ENCODE measurements at regions not wholly inside any gene's neighbourhood (a gene's known extent, or its start where the extent isn't known, plus 50 kb on each side); places are given as distances from the start of the nearest gene placed in this dataset.

DNA sequence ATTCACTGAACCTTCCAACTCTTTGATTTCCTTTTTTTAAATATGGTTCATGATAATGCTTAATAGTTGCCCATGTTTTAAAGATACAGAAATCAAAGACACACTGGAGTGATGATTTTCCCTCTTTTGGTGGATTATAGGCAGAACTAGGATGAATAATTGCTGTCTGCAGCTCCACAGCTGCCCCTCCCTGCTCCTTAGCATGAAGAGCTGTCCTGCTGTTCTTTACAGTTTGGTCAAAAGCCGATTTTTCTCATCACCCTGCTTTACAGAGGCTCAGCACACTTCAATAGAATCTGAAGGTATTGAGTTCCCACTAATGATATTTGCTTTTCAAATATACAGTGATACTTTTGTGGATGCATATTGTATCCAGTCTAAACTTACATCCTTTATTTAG lies 202.6 kb downstream of the AASDHPPT start:
- Histone ChIP-seq H3K4me1 (ENCODE audit: control insufficient read depth in 1 of 2, low read depth in 2 of 2) (no peaks in the 10 kb centered on the region), H3K27me3 (replicated peaks; ENCODE audit: insufficient read depth) (no peaks in the 10 kb centered on the region), H3K36me3 (no peaks in the 10 kb centered on the region), H3K4me3 (no peak overlapping the region), H3K27ac (no peak overlapping the region), H3K9me3 (no peaks in the 10 kb centered on the region)
- TF ChIP-seq, protein P1, sequence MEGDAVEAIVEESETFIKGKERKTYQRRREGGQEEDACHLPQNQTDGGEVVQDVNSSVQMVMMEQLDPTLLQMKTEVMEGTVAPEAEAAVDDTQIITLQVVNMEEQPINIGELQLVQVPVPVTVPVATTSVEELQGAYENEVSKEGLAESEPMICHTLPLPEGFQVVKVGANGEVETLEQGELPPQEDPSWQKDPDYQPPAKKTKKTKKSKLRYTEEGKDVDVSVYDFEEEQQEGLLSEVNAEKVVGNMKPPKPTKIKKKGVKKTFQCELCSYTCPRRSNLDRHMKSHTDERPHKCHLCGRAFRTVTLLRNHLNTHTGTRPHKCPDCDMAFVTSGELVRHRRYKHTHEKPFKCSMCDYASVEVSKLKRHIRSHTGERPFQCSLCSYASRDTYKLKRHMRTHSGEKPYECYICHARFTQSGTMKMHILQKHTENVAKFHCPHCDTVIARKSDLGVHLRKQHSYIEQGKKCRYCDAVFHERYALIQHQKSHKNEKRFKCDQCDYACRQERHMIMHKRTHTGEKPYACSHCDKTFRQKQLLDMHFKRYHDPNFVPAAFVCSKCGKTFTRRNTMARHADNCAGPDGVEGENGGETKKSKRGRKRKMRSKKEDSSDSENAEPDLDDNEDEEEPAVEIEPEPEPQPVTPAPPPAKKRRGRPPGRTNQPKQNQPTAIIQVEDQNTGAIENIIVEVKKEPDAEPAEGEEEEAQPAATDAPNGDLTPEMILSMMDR (IDR thresholded peaks at IDR 0.05): no peak
- ATAC-seq (ENCODE audit: insufficient number of reproducible peaks, low FRiP score, low read depth) (no peak), DNase-seq (ENCODE audit: low spot score) (no peak)

DNA sequence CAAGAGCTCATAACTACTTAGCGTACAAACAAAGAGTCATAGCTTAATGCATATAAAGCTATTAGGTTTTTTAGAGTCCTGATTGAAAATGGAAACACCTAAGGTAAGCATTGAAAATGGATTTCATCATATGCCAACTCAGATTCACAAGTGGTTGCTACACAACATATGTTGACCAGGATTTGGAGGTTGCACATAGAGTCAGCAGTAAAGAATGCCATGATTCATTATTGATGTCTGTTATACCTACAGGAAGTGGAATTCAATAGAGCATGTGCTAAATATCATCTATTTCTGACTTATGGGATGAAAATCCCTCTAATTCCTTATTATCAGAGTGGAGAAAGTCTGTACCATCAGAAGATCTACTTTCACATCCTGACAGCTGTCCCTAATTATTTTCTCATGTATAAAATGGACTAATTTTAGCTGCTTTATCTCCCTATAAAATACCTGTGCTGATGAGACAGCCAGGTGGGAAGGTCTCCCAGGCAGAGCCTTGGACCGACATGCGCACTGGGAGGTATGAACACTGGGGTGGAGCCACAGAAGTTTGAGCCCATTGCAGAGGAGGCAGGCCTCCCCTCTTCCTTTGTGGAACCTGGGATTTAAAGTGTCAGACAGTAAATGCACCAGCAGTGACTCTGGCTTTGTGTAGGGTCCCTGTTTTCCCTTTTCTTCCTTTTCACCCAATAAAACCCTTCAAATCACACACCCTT lies 204.2 kb downstream of the AASDHPPT start:
- TF ChIP-seq, protein P1 (IDR thresholded peaks at IDR 0.05): no peak
- Histone ChIP-seq H3K9me3 (no peaks in the 10 kb centered on the region), H3K4me1 (ENCODE audit: control insufficient read depth in 1 of 2, low read depth in 2 of 2) (no peaks in the 10 kb centered on the region), H3K27me3 (replicated peaks; ENCODE audit: insufficient read depth) (no peaks in the 10 kb centered on the region), H3K36me3 (no peaks in the 10 kb centered on the region), H3K27ac (no peak overlapping the region), H3K4me3 (no peak overlapping the region)
- DNase-seq (ENCODE audit: low spot score): no peak
- ATAC-seq (ENCODE audit: insufficient number of reproducible peaks, low FRiP score, low read depth): no peak

DNA sequence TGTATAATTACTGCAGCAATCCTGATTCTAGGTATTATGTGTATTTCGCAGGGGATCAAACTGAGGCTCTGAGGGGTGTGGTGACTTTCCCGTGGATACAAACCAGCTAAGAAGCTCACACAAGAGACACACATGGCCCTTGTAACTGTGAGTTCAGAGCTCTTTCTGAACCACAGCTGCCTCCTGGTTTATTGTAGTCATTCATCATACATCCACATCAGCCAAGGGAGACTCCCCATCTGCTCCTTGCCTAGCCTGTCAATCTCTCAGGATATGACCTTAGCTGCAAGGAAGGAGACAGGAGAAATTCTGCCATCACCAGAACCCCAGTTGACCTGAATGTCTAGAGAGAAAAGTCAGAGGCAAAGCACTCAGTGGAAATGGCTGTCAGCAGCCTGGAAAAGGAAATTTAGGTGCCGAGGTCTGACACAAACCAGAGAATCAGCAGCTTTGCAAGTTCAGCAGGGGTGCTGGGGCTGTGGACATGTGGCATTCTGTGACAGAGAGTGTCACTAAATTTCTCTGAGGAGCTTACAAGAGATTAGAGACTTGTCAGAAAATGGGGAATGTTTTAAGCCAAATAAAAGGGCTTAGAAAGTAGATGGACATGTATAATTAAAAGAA lies 209.5 kb downstream of the AASDHPPT start:
- H3K4me3 ChIP-seq: no peak overlapping the region
- H3K27me3 ChIP-seq (replicated peaks; ENCODE audit: insufficient read depth): no peaks in the 10 kb centered on the region
- H3K4me1 ChIP-seq (ENCODE audit: control insufficient read depth in 1 of 2, low read depth in 2 of 2): no peaks in the 10 kb centered on the region
- H3K27ac ChIP-seq: no peak overlapping the region
- ATAC-seq (ENCODE audit: insufficient number of reproducible peaks, low FRiP score, low read depth) (no peak), DNase-seq (ENCODE audit: low spot score) (no peak)
- H3K36me3 ChIP-seq: no peaks in the 10 kb centered on the region
- TF ChIP-seq, protein P1 (IDR thresholded peaks at IDR 0.05): no peak
- no peaks in the 10 kb centered on the region for H3K9me3 ChIP-seq

DNA sequence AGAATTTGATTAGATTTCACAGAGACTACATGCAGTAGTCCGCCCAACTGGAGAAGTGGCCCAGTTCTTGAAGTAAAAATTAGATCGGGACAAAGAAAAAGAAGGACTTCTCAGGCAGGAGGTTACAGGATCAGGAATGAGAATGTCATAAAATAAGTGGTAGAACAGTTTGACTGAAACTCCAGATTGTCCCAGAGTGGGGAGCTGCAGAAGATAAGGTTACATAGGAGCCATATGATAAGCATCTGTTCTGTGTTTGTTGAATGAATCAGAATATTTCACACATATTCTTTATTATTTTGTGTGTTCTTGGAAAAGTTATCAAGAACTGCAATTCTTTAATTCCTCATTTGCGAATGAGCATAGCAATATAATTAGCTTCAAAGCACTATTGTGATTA lies 210.6 kb downstream of the AASDHPPT start:
- Histone ChIP-seq H3K4me1 (ENCODE audit: control insufficient read depth in 1 of 2, low read depth in 2 of 2) (no peaks in the 10 kb centered on the region), H3K9me3 (no peaks in the 10 kb centered on the region), H3K27me3 (replicated peaks; ENCODE audit: insufficient read depth) (no peaks in the 10 kb centered on the region), H3K27ac (no peak overlapping the region), H3K36me3 (no peaks in the 10 kb centered on the region), H3K4me3 (no peak overlapping the region)
- ATAC-seq (ENCODE audit: insufficient number of reproducible peaks, low FRiP score, low read depth): no peak
- TF ChIP-seq, protein P1 (IDR thresholded peaks at IDR 0.05): no peak
- no peak for DNase-seq (ENCODE audit: low spot score)

DNA sequence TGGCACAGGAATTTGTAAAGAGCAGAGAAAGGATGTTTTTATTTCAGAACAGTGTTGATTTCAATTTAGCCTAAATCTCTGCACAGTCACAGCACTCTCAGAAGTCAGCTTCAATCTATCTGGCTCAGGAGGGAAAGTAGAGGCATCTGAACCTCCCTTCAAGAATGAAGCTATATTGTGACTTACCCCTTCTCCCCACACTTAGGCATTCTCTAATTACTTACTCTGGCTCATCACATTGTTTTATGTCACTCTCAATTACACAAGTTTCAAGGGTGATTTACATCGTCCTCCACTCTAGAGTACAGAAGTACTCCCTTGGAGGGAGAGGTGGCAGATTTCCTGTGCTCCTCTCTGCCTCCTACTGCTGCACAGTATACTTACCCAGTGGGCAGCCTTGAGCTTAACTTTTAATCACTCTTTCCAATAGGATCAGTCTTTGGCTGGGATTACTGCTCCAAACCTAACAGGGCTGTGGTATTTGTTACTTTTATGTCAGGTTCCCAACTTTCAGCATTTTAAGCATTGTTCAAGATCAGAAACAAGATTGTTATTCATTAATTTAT lies 211.4 kb downstream of the AASDHPPT start:
- no peaks in the 10 kb centered on the region for H3K36me3 ChIP-seq
- H3K4me3 ChIP-seq: no peak overlapping the region
- DNase-seq (ENCODE audit: low spot score) (no peak), ATAC-seq (ENCODE audit: insufficient number of reproducible peaks, low FRiP score, low read depth) (no peak)
- no peak overlapping the region for H3K27ac ChIP-seq
- no peaks in the 10 kb centered on the region for H3K4me1 ChIP-seq (ENCODE audit: control insufficient read depth in 1 of 2, low read depth in 2 of 2)
- H3K9me3 ChIP-seq: no peaks in the 10 kb centered on the region
- TF ChIP-seq, protein P1 (IDR thresholded peaks at IDR 0.05): no peak
- H3K27me3 ChIP-seq (replicated peaks; ENCODE audit: insufficient read depth): no peaks in the 10 kb centered on the region
